HG03457 (cell line): ENCODE measurements at regions not wholly inside any gene's neighbourhood (a gene's known extent, or its start where the extent isn't known, plus 50 kb on each side); places are given as distances from the start of the nearest gene placed in this dataset.
"Not testable (repeated sequence)": the region's sequence is repeated elsewhere in the genome, so short reads cannot be mapped to it uniquely, and the experiment has no call there.

Experiments
- ATAC-seq: cut with Tn5 transposase; IDR thresholded peaks from one replicate; pipeline ENCODE4 v1.9.1; 2021; ENCODE audit warnings: moderate number of reproducible peaks; ENCODE audit not compliant: unreplicated experiment

DNA sequence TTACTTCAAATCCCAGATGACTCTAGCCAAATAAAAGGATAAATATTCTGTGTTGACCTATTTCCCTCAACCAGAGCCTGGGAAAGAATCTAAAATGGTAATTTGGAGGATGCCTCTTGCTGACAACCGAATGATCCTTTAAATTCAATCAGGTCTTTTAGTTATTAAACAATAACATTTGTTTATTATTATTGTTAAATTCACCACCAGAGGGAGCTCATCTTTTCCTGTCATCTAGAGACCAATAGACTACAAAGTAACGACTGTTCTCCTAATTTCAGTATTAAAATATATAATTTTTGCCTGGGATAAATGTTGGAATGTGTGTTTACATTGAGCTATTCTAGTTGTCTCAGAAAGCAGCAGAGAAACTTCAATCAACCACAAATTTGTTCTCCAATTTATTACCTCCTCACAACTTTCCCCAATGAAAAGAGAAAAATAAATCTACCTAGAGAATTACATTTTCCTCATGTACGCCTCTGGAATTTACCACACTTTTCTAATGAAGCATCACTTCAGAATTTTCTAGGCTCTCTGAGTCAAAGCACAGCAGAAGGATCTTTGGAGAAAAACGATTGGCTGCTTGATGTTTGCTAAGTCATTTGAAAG is 142.7 kb downstream of the SCG2 start:
- no peak for ATAC-seq

DNA sequence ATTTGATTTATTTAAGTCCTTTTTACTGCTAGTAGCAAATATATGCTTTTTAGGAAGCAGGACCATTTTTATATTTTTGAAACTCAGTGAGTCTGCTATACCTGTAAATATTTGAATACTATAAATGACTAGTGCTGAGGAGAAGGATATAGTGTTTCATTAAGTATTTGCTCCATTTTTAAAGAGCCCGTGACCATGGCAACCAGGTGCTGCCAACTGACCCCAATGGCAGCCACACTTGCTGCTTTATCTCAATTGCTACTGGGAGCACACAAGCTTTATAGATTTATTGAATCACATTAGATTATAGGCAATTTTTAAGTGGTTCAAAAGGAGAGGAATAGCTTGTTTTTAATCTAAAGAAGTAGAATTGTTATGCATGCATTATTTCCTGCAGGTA is 142.0 kb downstream of the SCG2 start:
- ATAC-seq: no peak

DNA sequence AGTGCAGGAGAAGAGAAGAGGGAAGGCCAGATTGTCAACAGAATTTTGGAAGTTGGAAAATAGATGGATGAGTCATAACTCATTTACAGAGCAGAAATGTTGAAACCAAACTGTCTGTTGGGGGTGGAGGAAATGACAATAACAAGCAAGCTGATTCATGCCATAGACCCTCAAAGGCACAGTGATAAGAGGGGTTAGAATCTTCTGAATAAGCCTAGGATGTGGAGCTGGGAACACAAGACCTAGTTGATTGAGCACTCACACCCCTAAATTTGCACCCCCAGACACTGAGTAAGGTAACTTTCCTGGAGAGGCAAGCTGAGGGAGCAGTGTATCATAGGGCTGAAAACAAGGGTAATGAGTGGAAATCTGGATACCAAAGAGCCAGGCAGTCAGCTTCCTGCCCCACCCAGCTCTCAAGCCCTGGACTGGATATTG is 141.4 kb downstream of the SCG2 start:
- ATAC-seq: no peak

DNA sequence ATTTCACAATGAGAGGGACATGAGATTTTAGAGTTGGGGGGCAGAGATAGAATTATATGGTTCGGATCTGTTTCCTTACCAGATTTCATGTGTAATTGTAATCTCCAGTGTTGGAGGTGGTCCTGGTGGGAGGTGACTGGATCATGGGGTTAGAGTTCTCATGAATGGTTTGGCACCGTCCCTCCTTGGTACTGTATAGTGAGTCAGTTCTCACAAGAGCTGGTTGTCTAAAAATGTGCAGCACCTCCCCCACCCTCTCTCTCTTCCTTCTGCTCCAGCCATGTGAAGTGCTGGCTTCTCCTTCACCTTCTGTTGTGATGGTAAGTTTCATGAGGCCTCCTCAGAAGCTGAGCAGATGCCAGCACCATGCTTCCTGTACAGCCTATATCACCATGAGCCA is 138.1 kb downstream of the SCG2 start:
- no peak for ATAC-seq

DNA sequence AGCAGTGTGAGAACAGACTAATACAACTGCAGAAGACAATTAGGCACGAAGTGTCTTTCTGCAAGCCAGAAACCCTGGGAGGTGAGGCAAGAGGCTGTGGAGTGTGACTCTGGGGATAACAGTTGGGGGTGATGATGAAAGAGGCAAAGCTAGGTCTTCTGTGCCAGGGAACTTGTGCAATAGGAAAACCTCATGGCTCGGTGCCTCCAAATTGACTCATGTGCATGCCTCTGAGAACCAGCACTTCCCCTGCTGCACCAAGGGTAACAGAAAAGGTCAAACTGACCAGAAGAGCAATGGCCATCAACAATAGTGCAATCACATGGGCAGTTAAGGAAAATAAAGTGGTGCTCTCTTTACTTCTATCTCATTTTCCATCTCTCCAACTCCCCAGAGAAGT is 136.4 kb downstream of the SCG2 start:
- ATAC-seq: no peak

DNA sequence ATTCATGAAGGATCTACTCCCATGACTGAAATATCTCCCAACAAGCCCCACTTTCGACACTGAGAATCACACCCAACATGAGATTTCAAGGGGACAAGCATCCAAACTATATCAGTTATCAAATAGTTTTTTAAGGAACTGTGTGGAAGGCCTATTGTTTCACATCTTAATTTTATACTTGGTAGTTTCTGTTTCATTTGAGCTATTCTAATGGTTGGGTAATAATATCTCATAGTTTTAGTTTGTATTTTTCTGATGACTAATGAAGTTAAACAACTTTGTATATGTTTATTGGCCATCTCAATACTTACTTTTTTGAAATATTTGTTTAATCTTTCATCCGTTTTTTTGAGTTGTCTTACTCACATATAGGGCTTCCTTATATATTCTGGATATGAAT is 135.0 kb downstream of the SCG2 start:
- ATAC-seq: no peak

DNA sequence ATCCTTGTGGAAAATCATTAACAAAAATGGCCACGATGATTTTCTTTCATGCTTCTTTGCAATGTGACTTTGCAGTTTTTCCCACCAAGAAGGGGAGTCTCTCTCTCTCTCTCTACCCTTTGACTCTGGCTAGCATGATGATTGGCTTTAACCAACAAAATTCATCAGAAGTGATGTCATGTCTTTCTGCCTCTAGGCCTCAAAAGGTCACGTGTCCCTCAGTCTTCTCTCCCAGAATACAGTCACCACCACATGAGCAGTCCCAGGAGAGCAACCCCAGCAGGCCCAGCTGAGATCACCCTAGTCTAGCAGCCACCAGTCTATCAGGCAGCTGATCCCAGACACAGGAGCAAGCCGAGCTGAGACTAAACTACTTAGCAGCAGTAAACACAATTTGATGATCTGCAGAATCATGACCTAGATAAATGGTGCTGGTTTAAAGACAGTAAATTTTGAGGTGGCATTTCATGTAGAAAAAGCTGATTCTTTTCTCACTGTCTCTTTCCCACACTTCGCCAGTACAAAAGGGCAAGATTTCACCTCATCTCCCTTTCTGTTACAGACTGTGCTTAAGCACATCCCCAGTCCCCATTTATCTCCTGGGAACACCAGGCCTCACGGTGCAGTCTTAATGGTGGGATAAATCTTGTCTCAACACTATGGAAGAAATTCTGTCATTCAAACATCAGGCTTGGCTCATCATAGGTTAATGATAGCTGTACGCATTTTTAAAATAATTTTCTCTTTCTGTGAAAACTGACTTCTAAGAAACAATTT is 132.7 kb downstream of the SCG2 start:
- ATAC-seq: no peak

DNA sequence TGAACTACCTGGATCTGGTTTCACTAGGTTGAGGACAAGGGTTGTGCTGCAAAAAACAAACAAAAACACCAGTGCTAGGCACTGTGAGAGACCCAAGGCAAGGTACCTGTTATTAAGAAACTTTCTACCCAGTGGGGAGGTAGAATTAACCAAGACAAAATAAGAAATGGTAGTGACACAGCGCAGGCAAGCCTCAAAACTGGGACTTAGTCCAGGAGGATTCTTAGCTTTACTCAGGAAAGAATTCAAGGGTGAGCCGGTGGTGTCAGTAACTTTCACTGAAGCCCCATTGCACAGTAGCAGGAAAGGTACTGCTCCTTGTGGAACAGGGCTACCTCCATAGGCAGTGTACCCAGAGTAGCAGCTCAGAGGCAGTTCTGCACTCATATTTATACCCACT is 131.6 kb downstream of the SCG2 start:
- no peak for ATAC-seq

DNA sequence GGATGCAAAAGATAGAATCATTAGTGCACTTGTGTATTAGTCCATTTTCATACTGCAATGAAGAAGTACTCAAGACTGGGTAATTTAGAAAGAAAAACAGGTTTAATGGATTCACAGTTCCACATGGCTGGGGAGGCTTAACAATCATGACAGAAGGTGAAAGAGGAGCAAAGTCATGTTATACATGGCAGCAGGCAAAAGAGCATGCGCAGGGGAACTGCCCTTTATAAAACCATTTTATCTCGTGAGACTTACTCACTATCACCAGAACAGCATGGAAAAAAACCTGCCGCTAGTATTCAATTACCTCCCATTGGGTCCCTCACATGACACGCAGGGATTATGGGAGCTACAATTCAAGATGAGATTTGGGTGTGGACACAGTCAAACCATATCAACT is 129.4 kb downstream of the SCG2 start:
- ATAC-seq: no peak

DNA sequence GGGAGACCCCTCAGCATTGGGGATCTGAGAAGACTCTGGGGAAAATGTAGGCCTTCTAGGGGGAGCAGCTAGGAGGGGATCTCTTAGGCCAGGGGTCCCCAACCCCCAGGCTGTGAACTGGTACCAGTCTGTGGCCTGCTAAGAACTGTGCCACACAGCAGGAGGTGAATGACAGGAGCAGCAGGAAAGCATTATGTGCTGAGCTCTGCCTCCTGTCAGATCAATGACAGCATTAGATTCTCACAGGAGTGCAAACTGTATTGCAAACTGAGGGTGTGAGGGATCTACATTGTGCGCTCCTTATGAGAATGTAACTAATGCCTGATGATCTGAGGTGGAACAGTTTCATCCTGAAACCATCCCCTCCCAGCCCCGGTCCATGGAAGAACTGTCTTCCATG is 127.3 kb downstream of the SCG2 start:
- no peak for ATAC-seq

DNA sequence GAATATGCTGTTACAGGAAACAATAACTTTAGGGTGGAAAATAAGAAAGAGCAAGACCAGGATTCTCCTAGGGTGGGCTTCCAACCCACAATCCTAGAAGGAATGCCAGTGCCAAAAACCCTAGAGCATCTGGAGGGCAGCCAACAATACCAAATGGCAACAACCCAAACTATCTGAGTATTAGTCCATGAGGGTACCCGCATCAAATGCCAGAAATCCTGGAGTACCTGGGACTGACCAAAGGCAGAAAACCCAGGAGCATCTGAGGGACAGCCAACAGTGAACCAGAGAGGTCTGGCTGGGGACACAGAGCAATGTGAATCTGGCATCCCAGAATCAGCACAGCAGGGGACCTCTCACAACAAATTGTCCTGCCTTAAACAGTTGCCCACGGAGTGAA is 126.3 kb downstream of the SCG2 start:
- ATAC-seq: no peak

DNA sequence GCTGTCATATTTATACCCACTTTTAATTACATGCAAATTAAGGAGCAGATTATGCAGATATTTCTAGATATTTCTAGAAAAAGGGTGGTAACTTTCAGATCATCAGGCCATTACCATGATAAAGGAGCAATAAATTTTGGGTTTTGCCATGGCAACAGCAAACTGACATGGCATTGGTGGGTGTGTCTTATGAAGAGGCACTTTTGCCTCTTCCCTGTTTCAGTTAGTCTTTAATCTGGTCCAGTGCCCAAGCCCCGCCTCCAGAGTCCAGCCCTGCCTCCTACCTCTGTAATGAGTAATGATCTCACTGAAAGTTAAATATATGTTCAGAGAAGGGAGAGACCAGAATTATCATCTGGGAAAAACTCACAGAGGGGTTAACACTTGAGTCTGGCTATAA is 124.8 kb downstream of the SCG2 start:
- no peak for ATAC-seq

DNA sequence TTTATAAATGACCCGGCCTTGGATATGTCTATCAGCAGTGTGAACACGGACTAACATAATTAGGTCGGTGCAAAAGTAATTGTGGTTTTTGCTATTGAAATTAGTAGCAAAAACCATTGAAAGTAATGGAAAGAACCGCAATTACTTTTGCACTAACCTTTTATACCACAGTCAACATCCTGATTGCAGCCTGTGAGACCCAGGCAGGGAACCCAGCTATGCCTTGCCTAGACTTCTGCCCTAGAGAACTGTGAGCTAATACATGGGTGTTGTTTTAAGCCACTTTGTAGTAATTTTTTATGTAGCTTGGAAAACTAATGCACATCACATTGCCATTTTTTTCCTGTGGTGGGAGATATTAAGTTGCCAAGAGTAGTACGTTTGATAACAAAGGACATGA is 120.7 kb downstream of the SCG2 start:
- no peak for ATAC-seq

DNA sequence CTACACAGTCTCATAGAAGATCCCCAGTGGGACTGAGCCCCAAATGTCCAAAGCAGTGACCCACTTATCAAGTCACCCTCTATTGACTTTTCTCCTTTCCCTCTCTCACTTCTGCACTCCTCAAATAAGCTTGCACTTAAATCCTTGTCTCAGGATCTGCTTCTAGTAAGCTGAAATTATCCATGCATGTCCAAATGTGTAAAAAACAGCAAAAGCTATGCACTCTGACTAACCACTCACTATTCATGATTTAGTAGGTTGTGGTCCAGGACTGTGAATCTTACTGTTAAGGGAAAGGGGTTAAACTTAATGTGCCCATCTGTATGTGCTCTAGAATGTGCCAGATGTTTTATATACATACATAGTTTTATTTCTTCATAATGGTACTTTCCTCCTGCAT is 115.4 kb downstream of the SCG2 start:
- ATAC-seq: no peak

DNA sequence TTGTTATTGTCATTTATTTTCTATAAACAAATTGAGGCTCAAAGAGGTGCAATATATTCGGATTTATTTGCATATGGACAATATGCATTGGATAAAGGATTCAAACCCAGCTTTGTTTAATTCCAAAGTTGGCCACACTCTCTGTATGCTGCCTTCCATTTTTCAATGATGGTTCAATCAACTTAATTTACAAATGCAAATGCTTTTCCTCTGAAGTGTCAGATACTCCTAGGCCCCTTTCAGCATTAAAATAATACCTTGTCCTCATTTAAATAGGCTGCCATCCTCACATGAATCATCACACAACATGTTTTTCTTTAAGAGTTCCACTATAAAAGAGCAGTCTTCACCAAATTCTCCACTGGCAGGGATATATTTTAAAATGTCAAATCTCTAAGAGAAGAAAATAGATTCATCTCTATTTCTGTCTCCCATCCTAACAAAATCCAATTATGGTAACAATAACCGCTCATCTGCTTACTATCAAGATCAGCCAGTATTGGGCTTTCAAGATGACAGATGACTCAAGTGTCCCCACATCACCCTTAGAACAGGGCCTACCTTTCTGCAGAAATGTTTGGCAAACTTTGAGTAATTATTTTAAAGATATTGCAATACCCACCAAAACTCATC is 114.8 kb downstream of the SCG2 start:
- no peak for ATAC-seq

DNA sequence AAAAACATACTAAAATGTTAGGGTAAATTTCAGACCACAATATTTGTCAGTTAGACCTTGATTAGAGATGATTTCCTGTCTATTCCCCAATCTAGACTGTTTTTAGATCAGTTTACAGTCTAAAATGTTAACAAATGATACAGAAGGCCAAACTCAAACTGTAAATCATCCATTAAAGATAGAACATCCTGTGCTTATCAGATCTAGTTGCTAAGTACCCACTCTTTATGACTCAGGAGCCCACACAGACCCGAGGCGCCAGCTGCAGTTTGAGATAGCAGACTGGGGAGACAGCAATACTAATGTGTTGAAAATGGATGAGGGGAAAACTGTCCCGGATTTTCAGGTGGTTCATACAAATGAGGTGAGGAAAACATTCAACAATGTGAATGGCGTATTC is 113.3 kb downstream of the SCG2 start:
- ATAC-seq: no peak

DNA sequence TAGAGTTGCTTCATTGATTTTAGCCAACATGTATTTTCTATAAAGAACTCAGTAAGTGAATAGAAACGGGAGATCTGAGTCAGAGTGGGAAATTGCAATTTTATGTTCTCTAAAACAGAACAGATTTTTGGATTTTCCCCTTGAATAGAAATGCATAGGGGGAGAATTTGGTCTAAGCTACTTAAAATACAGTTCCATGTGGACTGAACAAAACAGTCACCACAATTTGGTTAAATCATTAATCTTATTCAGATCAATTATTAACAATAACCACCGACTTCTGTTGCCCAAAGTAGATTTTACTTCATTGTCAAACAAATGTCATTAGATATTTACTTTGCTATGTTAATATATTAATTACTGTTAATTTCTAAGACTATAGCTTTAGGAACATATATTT is 107.7 kb downstream of the SCG2 start:
- ATAC-seq: no peak

DNA sequence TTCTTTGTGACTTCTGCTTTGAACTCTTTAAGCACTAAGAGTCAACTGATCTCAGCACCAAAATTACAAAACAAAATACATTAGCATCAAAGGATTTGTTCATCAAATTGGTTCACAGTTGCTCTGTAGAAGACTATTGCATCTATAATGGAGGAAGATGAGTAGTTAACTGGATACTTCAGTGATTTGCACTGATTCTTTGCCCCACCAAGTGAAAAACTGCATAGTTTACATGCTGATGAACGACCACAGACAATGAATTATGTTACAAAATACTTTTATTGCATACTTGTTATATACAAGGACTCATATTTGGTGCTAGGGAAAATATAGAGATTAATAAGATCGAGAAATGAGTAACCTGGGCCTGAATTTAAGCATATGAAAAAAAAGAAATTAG is 107.2 kb downstream of the SCG2 start:
- ATAC-seq: no peak

DNA sequence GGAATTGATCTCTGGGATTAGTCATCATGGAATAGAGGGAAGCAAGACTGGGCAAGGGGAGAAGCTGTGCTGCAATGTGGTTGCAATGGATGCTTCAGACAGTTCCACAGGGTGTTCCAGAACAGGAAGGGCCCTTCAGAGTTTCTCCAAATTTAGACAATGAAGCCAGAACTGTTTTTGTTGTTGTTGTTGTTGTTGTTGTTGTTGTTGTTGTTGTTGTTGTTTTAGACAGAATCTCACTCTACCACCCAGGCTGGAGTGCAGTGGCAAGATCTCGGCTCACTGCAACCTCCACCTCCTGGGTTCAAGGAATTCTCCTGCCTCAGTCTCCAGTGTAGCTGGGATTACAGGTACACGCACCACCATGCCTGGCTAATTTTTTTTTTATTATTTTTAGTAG is 105.3 kb downstream of the SCG2 start:
- not testable (repeated sequence) for ATAC-seq

DNA sequence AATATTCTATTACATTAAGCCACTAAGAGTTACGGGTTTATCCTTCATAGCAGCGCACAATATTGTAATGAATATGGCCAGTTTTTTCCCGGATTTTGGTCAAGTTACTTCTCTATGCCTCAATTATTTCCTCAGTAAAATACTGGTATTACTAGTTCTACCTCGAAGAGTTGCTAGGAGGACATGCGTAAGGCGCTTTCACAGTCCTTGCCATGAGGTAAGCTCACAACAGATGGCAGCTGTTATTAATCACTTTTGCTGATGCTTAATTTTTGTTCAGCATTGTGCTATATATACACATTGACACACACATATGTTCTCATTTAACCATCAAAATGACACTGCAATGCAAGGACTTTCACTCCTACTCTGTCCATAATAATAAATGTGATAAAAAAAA is 101.5 kb downstream of the SCG2 start:
- no peak for ATAC-seq

DNA sequence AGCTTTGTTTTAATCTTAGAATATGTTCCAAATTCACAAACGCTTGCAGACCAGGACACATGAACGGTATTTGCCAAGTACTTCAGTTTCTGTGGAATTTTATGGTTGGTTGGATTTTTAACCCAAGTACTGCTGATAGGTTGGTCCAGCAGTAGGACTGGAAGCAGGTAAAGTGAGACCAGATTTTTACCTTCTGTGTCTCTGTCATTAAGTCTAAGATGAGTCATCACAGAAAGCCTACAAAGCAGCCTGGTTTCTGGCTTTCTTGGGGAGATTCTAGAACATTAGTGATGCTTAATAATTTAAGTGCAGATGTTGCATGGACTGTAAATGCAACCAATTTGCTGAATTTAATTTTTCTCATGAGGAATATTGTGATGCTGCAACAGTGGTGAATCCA is 100.5 kb downstream of the SCG2 start:
- ATAC-seq: no peak

DNA sequence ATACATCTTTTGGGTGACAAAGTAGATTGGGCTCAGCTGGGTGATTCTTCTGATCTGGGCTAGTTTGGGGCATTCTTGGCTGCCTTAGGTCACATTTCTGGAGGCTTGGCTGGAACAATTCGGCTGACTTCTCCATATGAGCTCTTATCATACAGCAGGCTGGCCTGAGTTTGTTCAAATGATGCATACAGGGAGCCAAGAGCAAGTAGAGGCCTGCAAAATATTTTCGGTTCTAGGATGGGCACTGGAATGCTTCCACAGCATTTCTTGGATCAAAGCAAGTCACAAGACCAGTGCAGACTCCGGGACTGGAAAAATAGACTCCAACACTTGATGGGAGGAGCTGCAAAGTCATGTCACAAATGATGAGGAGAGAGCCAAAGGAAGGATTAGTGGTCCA is 98.4 kb downstream of the SCG2 start:
- no peak for ATAC-seq
